HG03432 (cell line): ENCODE measurements at regions not wholly inside any gene's neighbourhood (a gene's known extent, or its start where the extent isn't known, plus 50 kb on each side); places are given as distances from the start of the nearest gene placed in this dataset.
A peak's percentile ranks its signal among the peaks of the same experiment; 100 is the strongest.

ENCODE experiments used
- ATAC-seq: cut with Tn5 transposase; IDR thresholded peaks from one replicate; pipeline ENCODE4 v1.9.1; 2021; ENCODE audit warnings: mild to moderate bottlenecking, moderate library complexity; ENCODE audit not compliant: unreplicated experiment

DNA sequence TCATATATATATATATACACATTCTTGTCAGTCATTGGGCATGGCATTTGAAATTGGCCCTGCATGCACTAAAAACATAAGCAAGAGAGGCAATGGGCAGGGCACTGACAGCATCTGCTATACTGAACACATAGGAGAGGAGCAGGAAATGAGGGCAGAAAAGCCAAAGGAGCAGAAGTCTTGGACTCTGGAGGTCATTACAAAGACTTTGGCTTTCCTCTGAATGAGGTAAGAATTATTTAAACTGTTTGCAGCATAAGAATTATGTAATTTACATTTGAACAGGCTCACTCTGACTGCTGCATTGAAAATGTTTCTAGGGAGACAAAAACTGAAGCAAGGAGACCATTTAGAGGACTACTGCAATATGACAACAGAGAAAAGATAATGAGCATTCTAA is 396.5 kb downstream of the PRDM5 start:
- no peak for ATAC-seq

DNA sequence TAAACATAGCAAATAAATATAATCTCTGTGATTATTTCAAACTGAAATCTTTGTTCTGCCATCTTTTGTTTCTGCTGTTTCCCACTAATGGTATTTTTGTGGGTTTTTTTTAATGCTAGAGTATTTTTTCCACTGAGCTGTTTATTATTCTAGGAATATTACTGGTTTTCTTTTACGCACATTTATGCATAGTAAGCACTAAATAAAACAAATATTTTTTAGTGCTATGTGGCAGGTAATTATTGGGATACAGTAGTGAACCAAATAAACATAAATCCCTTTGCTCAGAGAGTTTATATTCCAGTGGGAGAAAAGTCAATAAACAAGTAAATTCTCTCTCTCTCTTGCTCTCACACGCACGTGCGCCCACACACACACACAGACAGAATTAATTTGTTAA is 397.4 kb downstream of the PRDM5 start:
- ATAC-seq, result no peak

- ATAC-seq, result no peak
Observed at GRCh38 chr4:120524237-120524636, 398.3 kb downstream of the PRDM5 start.

DNA sequence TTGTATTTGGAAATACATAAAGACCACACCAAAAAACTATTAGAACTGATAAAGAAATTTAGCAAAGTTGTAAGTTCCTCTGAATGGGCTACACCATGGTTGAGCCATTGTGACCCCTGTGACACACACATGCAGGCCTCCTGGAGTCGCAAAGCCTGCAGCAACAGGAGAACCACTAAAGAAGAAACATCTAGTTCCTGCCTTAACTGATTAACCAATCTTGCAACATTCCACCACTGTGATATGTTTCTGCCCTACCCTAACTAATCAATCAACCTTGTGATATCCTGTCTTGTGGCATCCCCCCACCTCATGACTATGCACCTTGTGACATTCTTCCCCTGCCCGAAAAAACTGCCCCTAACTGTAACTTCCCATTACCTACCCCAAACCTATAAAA is 401.8 kb downstream of the PRDM5 start:
- no peak for ATAC-seq

DNA sequence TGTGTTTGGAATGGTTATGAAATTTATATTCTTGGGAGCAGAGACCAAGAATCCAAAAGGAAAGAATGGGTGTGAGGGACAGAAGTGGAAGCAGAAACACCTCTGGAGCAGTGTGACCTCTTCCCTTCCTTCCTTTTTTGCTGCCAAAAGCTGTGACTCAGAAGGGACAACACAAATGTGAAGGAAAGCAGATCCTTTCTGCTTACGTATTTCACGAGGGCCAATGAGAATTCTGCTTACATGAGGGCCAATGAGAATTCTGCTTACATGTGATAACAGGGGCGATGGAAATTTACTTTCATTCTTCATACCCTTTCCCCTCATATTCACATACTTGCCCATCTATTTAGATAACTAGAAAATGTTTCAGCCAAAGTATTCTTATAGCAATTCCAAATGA is 404.6 kb downstream of the PRDM5 start:
- peak; percentile 67 for ATAC-seq

GRCh38 chr4:120509719-120510118 is 412.8 kb downstream of the PRDM5 start:
- ATAC-seq, result no peak

DNA sequence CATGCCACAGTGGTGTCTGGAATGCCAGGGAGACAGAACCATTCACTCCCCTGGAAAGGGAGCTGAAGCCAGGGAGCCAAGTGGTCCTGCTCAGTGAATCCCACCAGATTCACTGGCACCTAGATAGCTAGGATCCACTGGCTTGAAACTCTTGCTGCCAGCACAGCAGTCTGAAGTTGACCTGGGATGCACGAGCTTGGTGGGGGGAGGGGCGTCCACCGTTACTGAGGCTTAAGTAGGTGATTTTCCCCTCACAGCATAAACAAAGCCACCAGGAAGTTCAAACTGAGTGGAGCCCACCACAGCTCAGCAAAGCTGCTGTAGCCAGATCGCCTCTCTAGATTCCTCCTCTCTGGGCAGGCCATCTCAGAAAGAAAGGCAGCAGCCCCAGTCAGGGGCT is 413.3 kb downstream of the PRDM5 start:
- no peak for ATAC-seq

- no peak for ATAC-seq
Observed at GRCh38 chr4:120508036-120508435, 414.5 kb downstream of the PRDM5 start.

GRCh38 chr4:120506536-120506935 is 416.0 kb downstream of the PRDM5 start:
- ATAC-seq, result no peak

DNA sequence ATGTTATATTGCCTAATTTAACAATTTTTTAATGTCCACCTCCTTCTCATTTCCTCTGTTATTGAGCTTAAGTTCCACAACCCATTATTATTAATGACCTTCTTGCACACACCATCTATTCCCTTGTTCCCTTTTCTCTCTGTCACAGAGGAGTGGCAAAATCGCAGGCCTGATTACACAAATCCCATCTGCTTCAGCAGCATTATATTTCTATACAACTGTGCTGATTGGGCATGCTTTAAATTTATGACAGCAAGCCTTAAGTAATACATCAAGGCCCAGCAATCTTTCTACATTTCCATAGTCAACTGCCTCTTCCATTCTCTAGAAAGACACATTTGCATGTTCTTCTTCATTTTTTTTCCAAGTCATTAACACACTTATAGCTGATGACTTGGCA is 423.8 kb downstream of the PRDM5 start:
- ATAC-seq, result no peak

DNA sequence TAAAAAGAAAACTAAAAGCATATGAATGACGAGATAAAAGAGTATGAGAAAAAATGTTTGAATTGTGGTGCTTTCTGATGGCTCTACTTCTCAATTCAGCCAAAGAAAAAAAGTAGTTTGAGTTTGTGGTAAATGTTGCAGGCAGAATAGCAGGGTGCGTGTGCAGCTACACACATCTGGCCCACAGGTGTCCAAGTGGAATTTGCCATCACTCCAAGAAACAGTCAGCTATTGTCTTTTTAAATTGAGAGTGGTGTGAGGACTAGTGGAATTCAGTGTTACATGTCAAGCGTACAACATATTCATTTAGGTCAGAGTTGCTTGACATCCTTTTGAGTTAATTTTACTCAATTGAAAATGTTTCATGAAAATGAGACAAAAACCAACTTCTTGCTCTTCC is 424.8 kb upstream of the MAD2L1 start:
- ATAC-seq, result no peak

- no peak for ATAC-seq
Observed at GRCh38 chr4:120481756-120482155, 415.1 kb upstream of the MAD2L1 start.

DNA sequence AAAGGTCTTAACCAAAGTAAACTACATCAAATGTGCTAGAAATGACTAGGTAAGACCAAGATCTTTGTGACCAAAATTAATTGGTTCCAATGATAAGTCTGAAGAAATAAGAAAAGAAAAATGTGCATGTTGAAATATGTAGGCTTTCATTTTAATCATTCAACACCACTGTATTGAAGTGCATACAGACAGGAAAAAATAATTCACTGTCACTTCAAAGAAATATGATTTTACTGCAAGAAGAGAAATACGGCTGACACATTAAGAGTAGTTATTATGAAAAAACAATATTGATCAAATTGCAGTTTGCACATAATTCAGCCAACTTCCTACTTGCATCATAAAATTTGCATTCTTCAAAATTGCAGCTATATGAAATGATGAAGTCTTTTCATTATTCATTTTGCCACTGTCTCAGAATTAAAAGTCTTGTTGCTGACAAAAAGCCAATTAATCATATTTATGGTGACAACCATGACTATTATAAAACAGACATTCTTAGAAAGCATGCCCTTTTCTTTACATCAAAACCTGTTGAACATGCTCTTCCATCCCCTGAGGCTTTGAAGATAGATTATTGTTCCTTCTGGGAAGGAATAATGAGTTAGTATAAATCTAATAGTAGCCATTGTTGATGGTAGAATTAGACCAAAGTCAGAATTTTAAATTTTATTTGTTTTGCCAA is 405.9 kb upstream of the MAD2L1 start:
- ATAC-seq, result no peak

DNA sequence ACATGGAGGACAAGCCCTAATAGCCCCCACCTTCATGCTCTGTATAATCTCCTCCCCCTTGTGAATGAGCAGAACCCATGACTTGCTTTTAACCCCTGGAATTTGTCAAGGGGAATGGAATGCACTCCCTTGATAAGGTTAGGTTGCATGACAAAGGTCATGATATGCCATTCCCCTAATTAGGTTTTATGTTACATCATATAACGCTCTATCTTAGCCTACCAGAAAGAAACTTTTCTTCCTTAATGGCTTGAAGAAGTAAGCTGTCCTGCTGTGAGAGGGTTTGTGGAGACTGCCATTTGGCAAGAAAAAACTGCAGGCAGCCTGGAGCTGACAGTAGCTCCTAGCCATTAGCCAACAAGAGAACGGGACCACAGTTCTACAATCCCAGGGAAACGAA is 399.8 kb upstream of the MAD2L1 start:
- no peak for ATAC-seq

DNA sequence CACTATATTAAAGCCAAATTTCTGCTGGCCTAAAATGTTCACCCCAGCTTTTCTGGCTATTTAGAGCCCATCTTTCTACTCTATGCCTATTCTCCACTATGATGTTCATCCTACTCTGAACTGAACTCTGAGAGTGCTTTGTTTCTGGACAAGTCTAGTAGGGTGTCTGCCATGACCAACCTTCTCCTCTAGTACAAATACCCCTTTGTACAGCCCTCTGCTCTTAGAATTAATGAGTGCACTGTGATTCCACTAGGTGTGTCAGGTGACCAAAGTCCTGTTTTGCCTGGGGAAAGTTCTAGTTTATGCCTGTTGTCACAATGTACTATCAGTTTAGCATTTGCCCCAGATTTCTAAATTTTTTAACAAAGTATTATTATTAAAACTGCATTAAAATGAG is 388.1 kb upstream of the MAD2L1 start:
- no peak for ATAC-seq

DNA sequence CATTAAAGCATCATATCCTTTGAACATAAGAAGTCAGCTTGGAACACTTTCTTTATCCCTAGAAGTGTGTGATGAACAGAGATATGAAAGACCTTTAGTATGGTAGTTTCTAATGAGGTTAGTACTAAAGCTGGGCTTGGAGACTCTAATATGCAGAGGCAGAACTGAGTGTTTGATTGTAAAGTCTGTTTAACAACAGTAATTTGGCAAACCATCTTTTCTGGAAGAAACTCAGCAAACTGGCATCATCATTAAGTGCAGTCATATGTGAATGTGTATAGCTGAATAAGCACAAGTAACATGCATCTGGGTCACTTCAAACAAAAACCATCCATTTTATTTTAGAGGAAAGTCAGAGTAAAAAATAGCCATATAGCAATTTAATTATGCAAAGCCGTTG is 385.9 kb upstream of the MAD2L1 start:
- no peak for ATAC-seq

DNA sequence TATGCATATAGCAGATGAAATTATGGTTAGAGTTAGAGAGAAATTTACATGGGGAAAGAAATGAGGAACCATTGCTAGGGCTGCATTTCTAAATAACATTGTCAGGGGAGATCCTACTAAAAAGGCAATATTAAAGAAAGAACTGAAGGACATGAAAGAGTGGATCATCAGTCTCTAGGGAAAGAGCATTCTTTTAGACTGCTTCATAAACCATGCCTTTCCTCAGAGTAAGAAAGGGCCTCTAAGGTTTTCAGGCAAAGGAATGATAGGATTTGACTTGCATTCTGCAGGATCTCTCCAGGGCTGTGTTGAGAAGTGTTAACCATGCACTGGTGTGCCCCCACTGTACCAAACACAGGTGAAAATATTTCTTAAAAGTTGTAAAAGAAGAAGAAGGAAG is 385.4 kb upstream of the MAD2L1 start:
- no peak for ATAC-seq

GRCh38 chr4:120447774-120448173 is 381.1 kb upstream of the MAD2L1 start:
- no peak for ATAC-seq

DNA sequence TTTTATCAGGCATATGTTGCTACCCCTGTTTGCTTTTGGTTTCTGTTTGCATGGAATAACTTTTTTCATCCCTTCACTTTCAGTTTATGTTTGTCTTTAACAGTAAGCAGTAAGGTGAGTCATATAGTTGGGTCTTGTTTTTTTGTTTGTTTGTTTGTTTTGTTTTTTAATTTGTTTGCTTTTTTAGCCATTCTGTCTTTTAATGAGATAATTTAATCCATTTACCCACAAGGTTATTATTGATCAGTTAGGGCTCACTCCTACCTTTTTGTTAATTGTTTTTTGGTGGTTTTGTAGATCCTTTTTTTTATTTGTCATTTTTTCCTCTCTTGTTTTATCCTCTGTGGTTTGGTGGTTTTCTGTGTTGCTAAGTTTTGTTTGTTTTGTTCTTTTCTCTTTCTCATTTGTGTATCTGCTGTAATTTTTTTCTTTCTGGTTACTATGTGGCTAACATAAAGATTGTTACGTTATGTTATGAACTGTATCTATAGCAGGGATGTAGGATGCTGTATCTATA is 379.5 kb upstream of the MAD2L1 start:
- ATAC-seq, result peak; percentile 97

GRCh38 chr4:120445186-120445585 is 378.5 kb upstream of the MAD2L1 start:
- no peak for ATAC-seq

DNA sequence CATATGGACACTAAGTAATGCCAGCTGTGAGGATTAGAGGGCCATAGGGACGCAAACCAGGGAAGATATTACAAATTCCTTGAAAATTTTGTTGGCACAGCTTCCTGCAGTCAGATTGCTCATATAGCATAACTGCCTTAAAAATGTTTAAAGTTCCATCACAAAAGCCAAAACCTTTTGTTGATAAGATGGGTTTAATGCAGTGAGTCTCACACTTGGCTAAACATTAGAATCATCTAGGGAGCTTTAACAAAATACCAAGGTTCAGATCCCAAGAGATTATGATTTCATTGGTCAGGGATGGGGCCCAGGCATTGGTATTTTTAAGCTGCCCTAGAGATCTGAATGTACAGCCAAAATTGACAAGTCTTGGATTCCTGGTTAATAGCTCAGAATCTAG is 376.5 kb upstream of the MAD2L1 start:
- no peak for ATAC-seq

DNA sequence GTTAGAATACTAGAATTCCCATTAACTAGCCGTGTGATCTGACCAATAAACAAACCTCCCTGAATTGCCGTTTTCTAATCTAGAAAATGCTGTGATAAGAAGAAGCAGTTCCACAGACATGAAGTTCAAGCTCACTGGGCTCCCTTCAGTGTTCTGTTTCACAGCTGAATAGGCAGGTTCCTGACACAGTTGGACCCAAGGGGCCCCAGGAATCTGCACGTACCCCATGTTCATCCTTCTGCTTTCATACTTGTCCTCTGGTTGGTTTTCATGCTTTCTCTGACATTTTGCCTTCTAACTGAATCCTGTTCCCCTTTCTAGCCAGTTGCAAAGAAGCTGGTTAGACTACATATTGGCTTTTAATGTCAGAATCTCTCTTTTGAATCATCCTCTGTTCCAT is 374.1 kb upstream of the MAD2L1 start:
- ATAC-seq, result no peak

DNA sequence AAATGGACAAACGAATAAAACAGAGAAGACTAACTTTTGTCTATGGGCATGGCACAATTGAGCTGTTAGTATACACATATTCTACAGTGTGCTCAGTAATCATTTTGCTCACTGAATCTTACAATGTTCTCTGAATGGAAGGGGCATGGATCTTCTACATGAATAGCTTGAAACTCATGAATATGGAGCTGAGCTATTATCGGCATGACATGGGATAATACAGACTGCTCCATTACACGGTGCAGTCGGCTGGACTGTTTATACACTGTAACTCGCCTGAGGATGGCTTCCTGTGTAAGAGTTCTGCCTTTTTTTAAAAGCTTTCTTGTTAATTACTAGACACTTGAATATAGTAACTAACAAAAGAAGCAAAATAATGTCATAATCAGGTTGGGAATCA is 368.5 kb upstream of the MAD2L1 start:
- ATAC-seq, result no peak
